Gastrocnemius medialis (tissue), 4 donors: ENCODE measurements at regions not wholly inside any gene's neighbourhood (a gene's known extent, or its start where the extent isn't known, plus 50 kb on each side); places are given as distances from the start of the nearest gene placed in this dataset.

ENCODE experiments used
- CTCF ChIP-seq, 5 experiments: fragments of 450-650 bp in 3 of 5; fragments of 200-600 bp in 2 of 5; sonication (generic) in 2 of 5; IDR thresholded peaks in 4 of 5; conservative IDR thresholded peaks in 1 of 5; 1 replicate in 4 of 5; 2 replicates in 1 of 5; pipeline ENCODE4 v1.5.1; 2016 to 2019; ENCODE audit warnings: antibody characterized with exemption in 5 of 5, mild to moderate bottlenecking in 3 of 5, moderate library complexity in 3 of 5
- POLR2A ChIP-seq, 2 donors: fragments of 450-650 bp; IDR thresholded peaks; one replicate each; pipeline ENCODE4 v1.6.1; 2017; ENCODE audit warnings: antibody characterized with exemption in 2 of 2, mild to moderate bottlenecking in 2 of 2, moderate library complexity in 2 of 2

GRCh38 chr3:150306083-150306482 lies 102.0 kb upstream of the TSC22D2 start:
- TF ChIP-seq POLR2A (IDR thresholded peaks at IDR 0.05) (no peak), CTCF (IDR thresholded peaks at IDR 0.05 in 4 of 5, conservative IDR thresholded peaks at IDR 0.05 in 1 of 5) (no peak)
